ENCODE measurements at regions not wholly inside any gene's neighbourhood (a gene's known extent, or its start where the extent isn't known, plus 50 kb on each side); places are given as distances from the start of the nearest gene placed in this dataset.

DNA sequence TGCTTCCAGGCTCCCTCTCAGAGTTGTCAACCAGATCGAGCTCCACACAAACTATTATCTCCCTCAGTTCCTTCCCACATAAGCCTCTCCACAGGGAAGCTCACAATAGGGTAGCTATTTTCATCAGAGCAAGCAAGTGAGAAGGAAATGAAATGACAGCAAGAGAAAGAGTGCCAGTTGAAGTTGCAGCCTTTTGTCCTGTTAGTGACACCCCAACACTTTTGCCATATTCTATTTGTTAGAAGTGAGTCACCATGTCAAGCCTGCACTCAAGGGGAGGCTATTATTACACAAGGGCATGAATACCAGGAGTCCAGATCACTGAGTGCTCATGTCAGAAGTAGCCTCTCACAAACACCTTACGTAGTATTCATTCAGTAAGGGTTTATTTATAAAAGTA, 266.3 kb upstream of the NOCT start:
- TF ChIP-seq EZH2 (IDR thresholded peaks at IDR 0.05) (no peak), POLR2AphosphoS5 (IDR thresholded peaks at IDR 0.05; ENCODE audit: borderline replicate concordance, low read depth, low read length) (no peak), FOXP2 (optimal IDR thresholded peaks at IDR 0.05; ENCODE audit: control extremely low read depth, extremely low read length, insufficient read depth) (no peak)
